ENCODE measurements at regions not wholly inside any gene's neighbourhood (a gene's known extent, or its start where the extent isn't known, plus 50 kb on each side); places are given as distances from the start of the nearest gene placed in this dataset.

GRCh38 chr2:118650327-118650726, 197.1 kb downstream of the EN1 start:
- Histone ChIP-seq H3K36me3 (no peaks in the 10 kb centered on the region), H3K4me1 (no peaks in the 10 kb centered on the region), H3F3A (ENCODE audit: low read depth) (peaks cover under 1% of the 10 kb centered on the region), H3K4me2 (no peak overlapping the region), H3K27me3 (no peaks in the 10 kb centered on the region), H3K27ac (no peak overlapping the region), H4K20me1 (ENCODE audit: low read depth) (no peaks in the 10 kb centered on the region), H2AFZ (replicated peaks) (no peak overlapping the region), H3K9ac (no peak overlapping the region), H3K79me2 (ENCODE audit: low read depth) (no peaks in the 10 kb centered on the region), H3K4me3 (no peak overlapping the region), H3K9me3 (ENCODE audit: low read depth) (peaks cover 5% of the 10 kb centered on the region)
- no peak for TF ChIP-seq EZH2phosphoT487 (IDR thresholded peaks at IDR 0.05)
- no peak for TF ChIP-seq EZH2 (IDR thresholded peaks at IDR 0.05)
- no peak for TF ChIP-seq CTCF (IDR thresholded peaks at IDR 0.05)
- DNase-seq (ENCODE audit: low spot score): no peak
- Mint-ChIP-seq H3K9me3 (peaks cover 16% of the 10 kb centered on the region), H3K4me1 (no peaks in the 10 kb centered on the region), H3K27me3 (ENCODE audit: insufficient read depth, low read depth) (no peaks in the 10 kb centered on the region), H3K4me3 (no peak overlapping the region), H3K27ac (no peak overlapping the region), H3K36me3 (no peaks in the 10 kb centered on the region)

GRCh38 chr2:118645876-118646275, 201.6 kb downstream of the EN1 start:
- peaks cover 10% of the 10 kb centered on the region for H3K9me3 Mint-ChIP-seq
- Histone ChIP-seq H3F3A (ENCODE audit: low read depth) (peaks cover 15% of the 10 kb centered on the region), H3K4me2 (no peak overlapping the region), H3K27ac (no peak overlapping the region), H4K20me1 (ENCODE audit: low read depth) (no peaks in the 10 kb centered on the region), H3K36me3 (no peaks in the 10 kb centered on the region), H2AFZ (replicated peaks) (no peak overlapping the region), H3K27me3 (peaks cover 27% of the 10 kb centered on the region), H3K79me2 (ENCODE audit: low read depth) (no peaks in the 10 kb centered on the region), H3K4me3 (no peak overlapping the region), H3K4me1 (peaks cover 14% of the 10 kb centered on the region), H3K9ac (no peak overlapping the region), H3K9me3 (ENCODE audit: low read depth) (no peaks in the 10 kb centered on the region)
- H3K36me3 Mint-ChIP-seq: no peaks in the 10 kb centered on the region
- no peak for TF ChIP-seq EZH2phosphoT487 (IDR thresholded peaks at IDR 0.05)
- TF ChIP-seq CTCF (IDR thresholded peaks at IDR 0.05): no peak
- TF ChIP-seq EZH2 (IDR thresholded peaks at IDR 0.05): no peak
- peaks cover 7% of the 10 kb centered on the region for H3K4me1 Mint-ChIP-seq
- H3K4me3 Mint-ChIP-seq: no peak overlapping the region
- no peak for DNase-seq (ENCODE audit: low spot score)
- H3K27ac Mint-ChIP-seq: no peak overlapping the region
- H3K27me3 Mint-ChIP-seq (ENCODE audit: insufficient read depth, low read depth): no peaks in the 10 kb centered on the region

GRCh38 chr2:118644190-118644589, 203.3 kb downstream of the EN1 start:
- H3K4me1 Mint-ChIP-seq: peaks cover 7% of the 10 kb centered on the region
- H3K9me3 Mint-ChIP-seq: no peaks in the 10 kb centered on the region
- H3K27me3 Mint-ChIP-seq (ENCODE audit: insufficient read depth, low read depth): peaks cover 2% of the 10 kb centered on the region
- Histone ChIP-seq H3F3A (ENCODE audit: low read depth) (peaks cover 15% of the 10 kb centered on the region), H3K4me2 (peak overlapping the region; percentile 50), H3K27ac (no peak overlapping the region), H3K36me3 (no peaks in the 10 kb centered on the region), H3K9me3 (ENCODE audit: low read depth) (no peaks in the 10 kb centered on the region), H3K27me3 (peaks cover 36% of the 10 kb centered on the region), H3K4me1 (peaks cover 14% of the 10 kb centered on the region), H3K79me2 (ENCODE audit: low read depth) (no peaks in the 10 kb centered on the region), H3K4me3 (no peak overlapping the region), H2AFZ (replicated peaks) (no peak overlapping the region), H3K9ac (no peak overlapping the region), H4K20me1 (ENCODE audit: low read depth) (no peaks in the 10 kb centered on the region)
- no peak overlapping the region for H3K4me3 Mint-ChIP-seq
- no peak for TF ChIP-seq EZH2phosphoT487 (IDR thresholded peaks at IDR 0.05)
- no peak for TF ChIP-seq CTCF (IDR thresholded peaks at IDR 0.05)
- TF ChIP-seq EZH2 (IDR thresholded peaks at IDR 0.05): no peak
- H3K27ac Mint-ChIP-seq: no peak overlapping the region
- H3K36me3 Mint-ChIP-seq: no peaks in the 10 kb centered on the region
- peak; percentile 42 for DNase-seq (ENCODE audit: low spot score)

Data from neural progenitor cell (in vitro differentiated cells).